ENCODE measurements at regions not wholly inside any gene's neighbourhood (a gene's known extent, or its start where the extent isn't known, plus 50 kb on each side); places are given as distances from the start of the nearest gene placed in this dataset.
"Not testable (repeated sequence)": the region's sequence is repeated elsewhere in the genome, so short reads cannot be mapped to it uniquely, and the experiment has no call there.

DNA sequence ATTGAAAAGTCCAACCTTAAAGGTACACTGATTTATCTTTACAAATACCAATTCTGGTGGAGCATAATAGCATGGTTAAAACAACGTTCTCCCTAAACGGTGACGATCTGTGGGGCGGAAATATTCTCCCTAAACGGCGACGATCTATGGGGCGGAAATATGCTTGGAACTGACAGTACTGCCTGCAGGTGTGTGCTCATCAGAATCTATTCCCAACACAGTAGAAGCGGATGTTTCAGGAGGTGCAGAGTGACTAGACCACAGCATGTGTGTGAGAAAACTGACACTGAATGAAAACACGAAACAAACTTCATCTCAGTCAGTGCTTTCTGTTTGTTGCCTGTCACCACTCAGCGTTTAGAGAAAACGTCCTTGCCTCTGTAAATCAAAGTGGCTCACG lies 210.0 kb downstream of the BANP start:
- H3K4me2 ChIP-seq (ENCODE audit: insufficient read depth, low read length) = not testable (repeated sequence)

GRCh38 chr16:88161623-88162275 lies 210.5 kb downstream of the BANP start:
- not testable (repeated sequence) for H2AFZ ChIP-seq (ENCODE audit: low read depth, low read length); H4K20me1 ChIP-seq (ENCODE audit: insufficient read depth, low read length); H3K36me3 ChIP-seq (ENCODE audit: insufficient read depth, low read length); H3K79me2 ChIP-seq (ENCODE audit: insufficient read depth, low read length); H3K9me3 ChIP-seq (ENCODE audit: insufficient read depth, low read length, severe bottlenecking); DNase-seq; ATAC-seq (ENCODE audit: insufficient read depth, low read depth); H3K9ac ChIP-seq (ENCODE audit: low read depth, low read length); H3K27me3 ChIP-seq (ENCODE audit: insufficient read depth, low read length, poor library complexity); H3K27ac ChIP-seq (ENCODE audit: low read length); H3K4me1 ChIP-seq (ENCODE audit: insufficient read depth, low read length); H3K4me3 ChIP-seq (ENCODE audit: low read depth in 1 of 2, low read length in 2 of 2); H3K4me2 ChIP-seq (ENCODE audit: insufficient read depth, low read length)

More for the DNA sequence above, 210.0 kb downstream of the BANP start:
- H3K36me3 ChIP-seq (ENCODE audit: insufficient read depth, low read length); H3K4me3 ChIP-seq (ENCODE audit: low read depth in 1 of 2, low read length in 2 of 2); H4K20me1 ChIP-seq (ENCODE audit: insufficient read depth, low read length); H3K9ac ChIP-seq (ENCODE audit: low read depth, low read length); H3K27ac ChIP-seq (ENCODE audit: low read length); H2AFZ ChIP-seq (ENCODE audit: low read depth, low read length); H3K9me3 ChIP-seq (ENCODE audit: insufficient read depth, low read length, severe bottlenecking); H3K27me3 ChIP-seq (ENCODE audit: insufficient read depth, low read length, poor library complexity); H3K79me2 ChIP-seq (ENCODE audit: insufficient read depth, low read length); H3K4me1 ChIP-seq (ENCODE audit: insufficient read depth, low read length); ATAC-seq (ENCODE audit: insufficient read depth, low read depth); DNase-seq: not testable (repeated sequence)

- H3K4me2 ChIP-seq (ENCODE audit: insufficient read depth, low read length); H3K9ac ChIP-seq (ENCODE audit: low read depth, low read length); H4K20me1 ChIP-seq (ENCODE audit: insufficient read depth, low read length); H3K36me3 ChIP-seq (ENCODE audit: insufficient read depth, low read length); ATAC-seq (ENCODE audit: insufficient read depth, low read depth); H3K79me2 ChIP-seq (ENCODE audit: insufficient read depth, low read length); H3K27ac ChIP-seq (ENCODE audit: low read length); H3K4me3 ChIP-seq (ENCODE audit: low read depth in 1 of 2, low read length in 2 of 2); H2AFZ ChIP-seq (ENCODE audit: low read depth, low read length); H3K27me3 ChIP-seq (ENCODE audit: insufficient read depth, low read length, poor library complexity); DNase-seq; H3K4me1 ChIP-seq (ENCODE audit: insufficient read depth, low read length); H3K9me3 ChIP-seq (ENCODE audit: insufficient read depth, low read length, severe bottlenecking): not testable (repeated sequence)
These were observed 211.5 kb downstream of the BANP start for GRCh38 chr16:88162778-88163177.

- H3K27me3 ChIP-seq (ENCODE audit: insufficient read depth, low read length, poor library complexity); H3K9ac ChIP-seq (ENCODE audit: low read depth, low read length); H3K36me3 ChIP-seq (ENCODE audit: insufficient read depth, low read length); H3K4me2 ChIP-seq (ENCODE audit: insufficient read depth, low read length); H3K4me1 ChIP-seq (ENCODE audit: insufficient read depth, low read length); H4K20me1 ChIP-seq (ENCODE audit: insufficient read depth, low read length); H3K4me3 ChIP-seq (ENCODE audit: low read depth in 1 of 2, low read length in 2 of 2); H3K27ac ChIP-seq (ENCODE audit: low read length); H3K9me3 ChIP-seq (ENCODE audit: insufficient read depth, low read length, severe bottlenecking); H2AFZ ChIP-seq (ENCODE audit: low read depth, low read length); ATAC-seq (ENCODE audit: insufficient read depth, low read depth); DNase-seq; H3K79me2 ChIP-seq (ENCODE audit: insufficient read depth, low read length): not testable (repeated sequence)
These were observed 213.2 kb downstream of the BANP start for GRCh38 chr16:88164196-88165039.

GRCh38 chr16:88165040-88165544 lies 213.9 kb downstream of the BANP start:
- DNase-seq; H4K20me1 ChIP-seq (ENCODE audit: insufficient read depth, low read length); H3K36me3 ChIP-seq (ENCODE audit: insufficient read depth, low read length); H3K9ac ChIP-seq (ENCODE audit: low read depth, low read length); H3K4me3 ChIP-seq (ENCODE audit: low read depth in 1 of 2, low read length in 2 of 2); H3K4me1 ChIP-seq (ENCODE audit: insufficient read depth, low read length); H3K79me2 ChIP-seq (ENCODE audit: insufficient read depth, low read length); H3K4me2 ChIP-seq (ENCODE audit: insufficient read depth, low read length); H3K27ac ChIP-seq (ENCODE audit: low read length); H3K27me3 ChIP-seq (ENCODE audit: insufficient read depth, low read length, poor library complexity); H2AFZ ChIP-seq (ENCODE audit: low read depth, low read length); ATAC-seq (ENCODE audit: insufficient read depth, low read depth); H3K9me3 ChIP-seq (ENCODE audit: insufficient read depth, low read length, severe bottlenecking): not testable (repeated sequence)

DNA sequence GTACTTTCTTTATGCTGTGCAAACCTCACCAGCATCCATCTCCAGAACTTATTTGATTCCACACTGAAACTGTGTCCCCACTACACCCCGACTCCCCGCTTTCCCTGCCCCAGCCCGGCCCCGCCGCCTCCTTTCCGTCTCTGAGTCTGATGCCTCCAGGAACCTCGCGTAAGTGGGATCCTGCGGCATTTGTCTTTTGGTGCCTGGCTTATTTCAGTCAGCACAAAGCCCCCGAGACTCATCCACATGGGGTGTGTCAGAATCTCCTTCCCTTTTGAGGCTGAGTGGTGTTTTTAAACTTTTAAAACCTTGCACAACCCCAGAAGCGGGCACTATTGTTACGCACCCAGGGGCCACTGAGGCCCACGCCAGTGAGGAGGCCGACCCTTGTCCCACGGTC lies 214.4 kb downstream of the BANP start:
- H3K4me1 ChIP-seq (ENCODE audit: insufficient read depth, low read length); ATAC-seq (ENCODE audit: insufficient read depth, low read depth); H3K9ac ChIP-seq (ENCODE audit: low read depth, low read length); DNase-seq; H3K27ac ChIP-seq (ENCODE audit: low read length); H3K36me3 ChIP-seq (ENCODE audit: insufficient read depth, low read length); H3K4me2 ChIP-seq (ENCODE audit: insufficient read depth, low read length); H2AFZ ChIP-seq (ENCODE audit: low read depth, low read length); H3K27me3 ChIP-seq (ENCODE audit: insufficient read depth, low read length, poor library complexity); H3K9me3 ChIP-seq (ENCODE audit: insufficient read depth, low read length, severe bottlenecking); H3K79me2 ChIP-seq (ENCODE audit: insufficient read depth, low read length); H4K20me1 ChIP-seq (ENCODE audit: insufficient read depth, low read length); H3K4me3 ChIP-seq (ENCODE audit: low read depth in 1 of 2, low read length in 2 of 2): not testable (repeated sequence)

- not testable (repeated sequence) for H4K20me1 ChIP-seq (ENCODE audit: insufficient read depth, low read length); H3K9ac ChIP-seq (ENCODE audit: low read depth, low read length); H3K4me1 ChIP-seq (ENCODE audit: insufficient read depth, low read length); H3K36me3 ChIP-seq (ENCODE audit: insufficient read depth, low read length); H3K4me2 ChIP-seq (ENCODE audit: insufficient read depth, low read length); DNase-seq; H3K27ac ChIP-seq (ENCODE audit: low read length); H3K79me2 ChIP-seq (ENCODE audit: insufficient read depth, low read length); H3K9me3 ChIP-seq (ENCODE audit: insufficient read depth, low read length, severe bottlenecking); H3K27me3 ChIP-seq (ENCODE audit: insufficient read depth, low read length, poor library complexity); H2AFZ ChIP-seq (ENCODE audit: low read depth, low read length); ATAC-seq (ENCODE audit: insufficient read depth, low read depth); H3K4me3 ChIP-seq (ENCODE audit: low read depth in 1 of 2, low read length in 2 of 2)
These were observed 215.1 kb downstream of the BANP start for GRCh38 chr16:88166209-88166773.
